ENCODE measurements at regions not wholly inside any gene's neighbourhood (a gene's known extent, or its start where the extent isn't known, plus 50 kb on each side); places are given as distances from the start of the nearest gene placed in this dataset.

DNA sequence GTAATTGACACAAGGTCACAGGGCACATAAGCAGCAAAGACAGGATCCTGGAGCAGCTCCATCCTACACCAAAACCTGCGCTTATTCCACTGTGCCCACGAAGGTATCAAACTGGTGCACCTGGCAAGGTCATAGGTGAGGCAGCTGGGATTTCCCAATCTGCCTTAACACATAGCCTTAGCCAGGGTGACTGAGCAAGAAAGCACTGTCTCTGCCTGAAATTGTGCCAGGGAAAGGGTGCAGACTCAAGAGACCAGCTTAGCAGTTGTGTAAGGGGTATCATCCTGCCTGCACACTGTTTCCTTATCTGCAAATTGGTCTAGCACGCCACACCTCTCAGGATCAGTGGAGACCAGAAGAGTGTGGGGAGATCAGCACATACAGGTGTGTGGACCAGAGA is 82.8 kb downstream of the MAFB start:
- no peak for TF ChIP-seq POLR2AphosphoS5 (IDR thresholded peaks at IDR 0.05)
- TF ChIP-seq CTCF (IDR thresholded peaks at IDR 0.05), result no peak
- TF ChIP-seq POLR2A (IDR thresholded peaks at IDR 0.05), result no peak
- TF ChIP-seq EP300 (IDR thresholded peaks at IDR 0.05), result no peak
